Adrenal gland (tissue), 9 donors: ENCODE measurements at regions not wholly inside any gene's neighbourhood (a gene's known extent, or its start where the extent isn't known, plus 50 kb on each side); places are given as distances from the start of the nearest gene placed in this dataset.

Experiments used
- DNase-seq, 7 donors: peaks; one replicate each; pipeline ENCODE4 v3.0.0-alpha.2; 2019 to 2020
- H3K27ac ChIP-seq, 5 donors: fragments of 200-600 bp; sonication (generic) in 4 of 5; 1 replicate in 3 of 5; 2 replicates in 2 of 5; pipeline versions ENCODE4 v1.5.1 to v1.8.0; 2016 to 2020; ENCODE audit warnings: mild to moderate bottlenecking in 1 of 5
- H3K27me3 ChIP-seq: fragments of 200-600 bp; 2 replicates; pipeline ENCODE4 v1.8.0; 2021
- H3K36me3 ChIP-seq, 2 donors: fragments of 200-600 bp; replicated peaks in 1 of 2; 1 replicate in 1 of 2; 2 replicates in 1 of 2; pipeline versions ENCODE4 v1.5.1 to v1.8.0; 2018 to 2022
- H3K4me1 ChIP-seq, 2 donors: fragments of 200-600 bp; replicated peaks in 1 of 2; 1 replicate in 1 of 2; 2 replicates in 1 of 2; pipeline versions ENCODE4 v1.5.1 to v1.8.0; 2018 to 2021
- H3K4me3 ChIP-seq, 4 donors: fragments of 200-600 bp; sonication (generic) in 3 of 4; one replicate each; pipeline ENCODE4 v1.5.1; 2016 to 2018
- H3K9me3 ChIP-seq, 3 donors: fragments of 200-600 bp; sonication (generic) in 1 of 3; replicated peaks in 1 of 3; 1 replicate in 2 of 3; 2 replicates in 1 of 3; pipeline versions ENCODE4 v1.5.1 to v1.8.0; 2016 to 2021
- POLR2A ChIP-seq, 2 donors: fragments of 450-650 bp; IDR thresholded peaks; one replicate each; pipeline ENCODE4 v1.6.1; 2017; ENCODE audit warnings: antibody characterized with exemption in 2 of 2, mild to moderate bottlenecking in 2 of 2, moderate library complexity in 1 of 2
- WGBS, 4 donors: extraction: QIAGEN DNeasy Blood & Tissue Kit in 2 of 4; methylation state at CpG; one replicate each; pipeline versions ENCODE4 v1.1.5 to v1.1.7; 2013 to 2017; 5-methylcytosine and 5-hydroxymethylcytosine counted together
- intact Hi-C, 2 donors: fragments of 100-400 bp; cut with DNase I; formaldehyde crosslinking; loops; one replicate each; pipeline versions ENCODE4 v1.14.1 to v1.15.0; 2022 to 2023
- TF ChIP-seq, protein P1 (sequence below), 6 experiments: fragments of 450-650 bp in 4 of 6; fragments of 200-600 bp in 2 of 6; sonication (generic) in 1 of 6; IDR thresholded peaks; 1 replicate in 5 of 6; 2 replicates in 1 of 6; pipeline versions ENCODE4 v1.5.1 to v1.8.0; 2016 to 2021; ENCODE audit warnings: antibody characterized with exemption in 6 of 6, mild to moderate bottlenecking in 2 of 6, moderate library complexity in 1 of 6
- donor health status: healthy with polysubstance abuse.
- donor health status: Bipolar disorder and iron deficiency.
- donor health status: DM: yes; HTN: yes; CAD: no.
- donor health status: DM: no; HTN: no; CAD: no.
- donor health status: DM: no; HTN: no; CAD: no.

GRCh38 chr12:24544368-24544767 lies 404.5 kb downstream of the BCAT1 start:
- H3K27me3 ChIP-seq, result no peaks in the 10 kb centered on the region
- TF ChIP-seq, protein P1, sequence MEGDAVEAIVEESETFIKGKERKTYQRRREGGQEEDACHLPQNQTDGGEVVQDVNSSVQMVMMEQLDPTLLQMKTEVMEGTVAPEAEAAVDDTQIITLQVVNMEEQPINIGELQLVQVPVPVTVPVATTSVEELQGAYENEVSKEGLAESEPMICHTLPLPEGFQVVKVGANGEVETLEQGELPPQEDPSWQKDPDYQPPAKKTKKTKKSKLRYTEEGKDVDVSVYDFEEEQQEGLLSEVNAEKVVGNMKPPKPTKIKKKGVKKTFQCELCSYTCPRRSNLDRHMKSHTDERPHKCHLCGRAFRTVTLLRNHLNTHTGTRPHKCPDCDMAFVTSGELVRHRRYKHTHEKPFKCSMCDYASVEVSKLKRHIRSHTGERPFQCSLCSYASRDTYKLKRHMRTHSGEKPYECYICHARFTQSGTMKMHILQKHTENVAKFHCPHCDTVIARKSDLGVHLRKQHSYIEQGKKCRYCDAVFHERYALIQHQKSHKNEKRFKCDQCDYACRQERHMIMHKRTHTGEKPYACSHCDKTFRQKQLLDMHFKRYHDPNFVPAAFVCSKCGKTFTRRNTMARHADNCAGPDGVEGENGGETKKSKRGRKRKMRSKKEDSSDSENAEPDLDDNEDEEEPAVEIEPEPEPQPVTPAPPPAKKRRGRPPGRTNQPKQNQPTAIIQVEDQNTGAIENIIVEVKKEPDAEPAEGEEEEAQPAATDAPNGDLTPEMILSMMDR (IDR thresholded peaks at IDR 0.05), result no peak
- TF ChIP-seq POLR2A (IDR thresholded peaks at IDR 0.05), result no peak
- intact Hi-C loops, result no loop called here
- H3K4me3 ChIP-seq, result no peak overlapping the region
- H3K36me3 ChIP-seq, result no peaks in the 10 kb centered on the region
- no peak overlapping the region for H3K27ac ChIP-seq
- DNase-seq, result no peak
- H3K4me1 ChIP-seq, result no peaks in the 10 kb centered on the region
- no peaks in the 10 kb centered on the region for H3K9me3 ChIP-seq

DNA sequence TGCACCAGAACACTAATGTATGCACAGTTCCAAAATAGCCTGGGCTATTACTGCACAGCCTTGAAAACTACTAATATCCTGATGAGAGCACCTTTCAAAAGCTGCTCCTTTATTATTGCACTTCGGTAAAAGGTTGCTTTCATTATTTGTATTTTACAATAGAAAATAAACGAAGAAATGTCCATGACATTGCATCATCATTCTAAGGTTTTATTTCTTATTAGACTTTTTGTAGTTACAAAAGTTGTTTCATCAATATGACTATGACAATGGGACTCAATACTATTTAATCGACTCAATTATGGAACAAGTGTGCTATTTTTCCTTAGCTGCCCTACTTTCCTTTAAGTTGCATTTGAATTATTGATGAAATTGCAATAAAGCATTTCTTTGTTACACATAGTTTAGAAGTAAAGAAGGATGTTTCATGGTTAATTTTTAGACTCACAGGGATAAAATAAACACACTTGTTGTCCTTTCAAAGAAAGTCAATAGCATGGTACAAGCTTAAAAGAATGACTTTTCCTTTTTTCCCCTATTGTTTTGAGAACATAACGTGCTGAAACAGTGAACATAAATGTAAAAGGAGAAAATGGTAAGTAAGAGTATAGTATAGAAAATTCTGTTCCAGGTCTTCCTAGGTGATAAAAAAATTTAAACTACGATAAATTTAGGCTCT lies 407.6 kb downstream of the BCAT1 start:
- no peaks in the 10 kb centered on the region for H3K9me3 ChIP-seq
- intact Hi-C loops, result no loop called here
- H3K27ac ChIP-seq, result no peak overlapping the region
- no peaks in the 10 kb centered on the region for H3K36me3 ChIP-seq
- no peak overlapping the region for H3K4me3 ChIP-seq
- no peaks in the 10 kb centered on the region for H3K4me1 ChIP-seq
- 60 to 80% (median 74%) methylated on average over 5 of the region's 5 CpGs for WGBS, 4 donors
- DNase-seq, result no peak
- no peak for TF ChIP-seq POLR2A (IDR thresholded peaks at IDR 0.05)
- TF ChIP-seq, protein P1 (IDR thresholded peaks at IDR 0.05), result no peak
- no peaks in the 10 kb centered on the region for H3K27me3 ChIP-seq

- intact Hi-C loops, result no loop called here
Observed at GRCh38 chr12:24539646-24540045, 409.3 kb downstream of the BCAT1 start.

GRCh38 chr12:24537083-24537860 lies 411.6 kb downstream of the BCAT1 start:
- peak overlapping the region in 1 of 5 donors; percentile 17 for H3K27ac ChIP-seq
- TF ChIP-seq, protein P1 (IDR thresholded peaks at IDR 0.05), result no peak
- TF ChIP-seq POLR2A (IDR thresholded peaks at IDR 0.05), result no peak
- no peaks in the 10 kb centered on the region for H3K4me1 ChIP-seq
- no peaks in the 10 kb centered on the region for H3K27me3 ChIP-seq
- WGBS, 4 donors, result 66 to 94% (median 73%) methylated on average over 3 of the region's 3 CpGs
- intact Hi-C loops, result no loop called here
- H3K36me3 ChIP-seq, result no peaks in the 10 kb centered on the region
- no peak for DNase-seq
- no peaks in the 10 kb centered on the region for H3K9me3 ChIP-seq
- no peak overlapping the region for H3K4me3 ChIP-seq

More at GRCh38 chr12:24539646-24540045, 409.3 kb downstream of the BCAT1 start:
- Histone ChIP-seq H3K27me3 (no peaks in the 10 kb centered on the region), H3K9me3 (no peaks in the 10 kb centered on the region), H3K4me3 (no peak overlapping the region), H3K27ac (no peak overlapping the region), H3K36me3 (no peaks in the 10 kb centered on the region), H3K4me1 (no peaks in the 10 kb centered on the region)
- 83 to 87% (median 85%) methylated on average over 3 of the region's 3 CpGs for WGBS, 4 donors
- TF ChIP-seq, protein P1 (IDR thresholded peaks at IDR 0.05), result no peak
- TF ChIP-seq POLR2A (IDR thresholded peaks at IDR 0.05), result no peak
- DNase-seq, result no peak
